ENCODE measurements at regions not wholly inside any gene's neighbourhood (a gene's known extent, or its start where the extent isn't known, plus 50 kb on each side); places are given as distances from the start of the nearest gene placed in this dataset.

DNA sequence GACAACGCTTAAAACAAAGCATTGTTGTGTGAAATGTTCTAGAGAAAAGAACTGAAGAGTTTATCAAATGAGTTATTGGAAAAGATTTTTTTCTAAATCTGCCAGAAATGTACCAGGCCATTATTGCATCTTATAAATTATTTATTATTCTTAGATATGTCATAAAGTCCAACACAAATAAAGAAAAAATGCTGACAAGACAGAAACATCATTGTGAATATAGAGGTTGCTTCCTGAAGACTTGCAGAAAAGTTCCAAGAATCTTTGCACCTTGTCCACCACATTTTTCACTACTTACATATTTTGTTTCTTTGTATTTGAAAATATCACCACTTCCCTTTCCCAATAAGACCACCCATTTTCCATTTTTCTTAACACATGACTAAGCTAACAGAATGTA is 545.8 kb downstream of the IQCM start:
- Histone ChIP-seq H3K27me3 (ENCODE audit: control insufficient read depth, low read length) (no peaks in the 10 kb centered on the region), H3F3A (ENCODE audit: control insufficient read depth, insufficient read depth) (no peaks in the 10 kb centered on the region), H3K36me3 (ENCODE audit: control insufficient read depth, low read length) (no peaks in the 10 kb centered on the region), H3K4me1 (ENCODE audit: control insufficient read depth, low read length) (no peaks in the 10 kb centered on the region), H3K9me2 (replicated peaks; ENCODE audit: control insufficient read depth, low read length) (no peaks in the 10 kb centered on the region), H4K20me1 (ENCODE audit: control insufficient read depth, insufficient read depth, low read depth, low read length) (no peaks in the 10 kb centered on the region), H3K79me2 (ENCODE audit: control insufficient read depth, low read length) (no peaks in the 10 kb centered on the region), H3K9me3 (ENCODE audit: control insufficient read depth, insufficient read depth, low read length) (no peaks in the 10 kb centered on the region), H3K4me2 (ENCODE audit: low read length) (no peak overlapping the region), H3K27ac (ENCODE audit: low read depth, low read length) (no peak overlapping the region), H3K4me3 (ENCODE audit: low read length) (no peak overlapping the region)
- no peak for TF ChIP-seq CTCF (IDR thresholded peaks at IDR 0.05; ENCODE audit: low read depth, low read length, poor library complexity, severe bottlenecking)

GRCh38 chr4:149266301-149266700 is 549.3 kb downstream of the IQCM start:
- Histone ChIP-seq H3K27me3 (ENCODE audit: control insufficient read depth, low read length) (no peaks in the 10 kb centered on the region), H3K9me3 (ENCODE audit: control insufficient read depth, insufficient read depth, low read length) (no peaks in the 10 kb centered on the region), H3K79me2 (ENCODE audit: control insufficient read depth, low read length) (no peaks in the 10 kb centered on the region), H3K4me2 (ENCODE audit: low read length) (no peak overlapping the region), H4K20me1 (ENCODE audit: control insufficient read depth, insufficient read depth, low read depth, low read length) (no peaks in the 10 kb centered on the region), H3K4me3 (ENCODE audit: low read length) (no peak overlapping the region), H3K27ac (ENCODE audit: low read depth, low read length) (no peak overlapping the region), H3K36me3 (ENCODE audit: control insufficient read depth, low read length) (no peaks in the 10 kb centered on the region), H3K9me2 (replicated peaks; ENCODE audit: control insufficient read depth, low read length) (no peaks in the 10 kb centered on the region), H3F3A (ENCODE audit: control insufficient read depth, insufficient read depth) (no peaks in the 10 kb centered on the region), H3K4me1 (ENCODE audit: control insufficient read depth, low read length) (no peaks in the 10 kb centered on the region)
- TF ChIP-seq EZH2phosphoT487 (IDR thresholded peaks at IDR 0.05; ENCODE audit: borderline replicate concordance, low read length) (no peak), CTCF (IDR thresholded peaks at IDR 0.05; ENCODE audit: low read depth, low read length, poor library complexity, severe bottlenecking) (no peak)

DNA sequence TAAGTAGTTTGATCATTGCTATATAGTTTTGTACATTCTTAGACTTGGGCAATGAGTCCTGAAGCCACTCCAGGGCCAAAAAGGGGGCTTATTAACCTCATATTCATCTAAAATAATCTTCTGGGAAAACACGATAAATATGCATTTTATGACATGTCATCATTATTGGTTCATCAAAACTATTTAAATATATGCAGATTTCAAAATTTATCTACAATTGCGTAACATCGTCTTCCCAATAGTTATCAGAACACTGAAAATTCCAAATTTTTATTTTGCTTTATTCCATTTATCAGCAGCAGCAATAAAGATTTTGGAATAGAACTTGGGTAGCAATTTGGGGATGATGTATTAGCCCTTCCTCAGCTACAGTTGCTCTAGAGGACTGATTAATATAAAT is 550.0 kb downstream of the IQCM start:
- TF ChIP-seq EZH2phosphoT487 (IDR thresholded peaks at IDR 0.05; ENCODE audit: borderline replicate concordance, low read length) (no peak), CTCF (IDR thresholded peaks at IDR 0.05; ENCODE audit: low read depth, low read length, poor library complexity, severe bottlenecking) (no peak)
- Histone ChIP-seq H3K4me1 (ENCODE audit: control insufficient read depth, low read length) (no peaks in the 10 kb centered on the region), H3K36me3 (ENCODE audit: control insufficient read depth, low read length) (no peaks in the 10 kb centered on the region), H3K79me2 (ENCODE audit: control insufficient read depth, low read length) (no peaks in the 10 kb centered on the region), H4K20me1 (ENCODE audit: control insufficient read depth, insufficient read depth, low read depth, low read length) (no peaks in the 10 kb centered on the region), H3K4me2 (ENCODE audit: low read length) (no peak overlapping the region), H3K9me2 (replicated peaks; ENCODE audit: control insufficient read depth, low read length) (no peaks in the 10 kb centered on the region), H3K4me3 (ENCODE audit: low read length) (no peak overlapping the region), H3K9me3 (ENCODE audit: control insufficient read depth, insufficient read depth, low read length) (no peaks in the 10 kb centered on the region), H3K27me3 (ENCODE audit: control insufficient read depth, low read length) (no peaks in the 10 kb centered on the region), H3K27ac (ENCODE audit: low read depth, low read length) (no peak overlapping the region), H3F3A (ENCODE audit: control insufficient read depth, insufficient read depth) (no peaks in the 10 kb centered on the region)
